ENCODE measurements at regions not wholly inside any gene's neighbourhood (a gene's known extent, or its start where the extent isn't known, plus 50 kb on each side); places are given as distances from the start of the nearest gene placed in this dataset.

DNA sequence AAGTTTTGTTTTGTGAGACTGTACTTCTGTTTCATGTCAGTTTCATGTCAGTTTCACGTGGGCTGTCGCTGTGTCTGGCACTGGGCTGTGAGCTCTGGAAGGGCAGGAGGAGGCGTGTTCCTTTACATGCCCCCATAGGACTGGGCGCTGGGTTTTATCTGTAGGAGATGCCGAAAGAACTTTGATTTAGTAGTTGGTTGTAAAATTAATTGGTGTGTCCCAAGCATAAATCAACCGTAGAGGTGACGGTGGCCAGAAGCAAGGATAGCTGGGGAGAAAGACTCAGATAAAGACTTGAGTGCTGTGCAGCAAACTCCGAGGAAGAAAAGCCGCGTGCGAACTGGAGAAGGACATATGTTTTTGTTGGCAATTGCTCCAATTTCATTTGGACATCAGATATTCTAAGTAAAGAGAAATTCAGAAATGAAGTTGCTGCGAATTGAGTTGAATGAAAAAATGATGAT lies 182.5 kb downstream of the VRK1 start:
- no peak overlapping the region for H3K4me3 ChIP-seq (ENCODE audit: low read length)
- H3K27ac ChIP-seq (ENCODE audit: low read length), result no peak overlapping the region
- no peaks in the 10 kb centered on the region for H3K27me3 ChIP-seq (ENCODE audit: control insufficient read depth, insufficient read depth, low read length)
- DNase-seq, result peak in 1 of 2 donors; percentile 51
- 25% methylated on average over 3 of the region's 12 CpGs for WGBS (ENCODE audit: insufficient coverage, low lambda C conversion rate)
- no peaks in the 10 kb centered on the region for H3K36me3 ChIP-seq (ENCODE audit: control insufficient read depth, insufficient read depth, low read length)
- H3K9me3 ChIP-seq (ENCODE audit: control insufficient read depth, low read depth, low read length), result no peaks in the 10 kb centered on the region
- no peaks in the 10 kb centered on the region for H3K4me1 ChIP-seq (ENCODE audit: control insufficient read depth, insufficient read depth, low read length)

DNA sequence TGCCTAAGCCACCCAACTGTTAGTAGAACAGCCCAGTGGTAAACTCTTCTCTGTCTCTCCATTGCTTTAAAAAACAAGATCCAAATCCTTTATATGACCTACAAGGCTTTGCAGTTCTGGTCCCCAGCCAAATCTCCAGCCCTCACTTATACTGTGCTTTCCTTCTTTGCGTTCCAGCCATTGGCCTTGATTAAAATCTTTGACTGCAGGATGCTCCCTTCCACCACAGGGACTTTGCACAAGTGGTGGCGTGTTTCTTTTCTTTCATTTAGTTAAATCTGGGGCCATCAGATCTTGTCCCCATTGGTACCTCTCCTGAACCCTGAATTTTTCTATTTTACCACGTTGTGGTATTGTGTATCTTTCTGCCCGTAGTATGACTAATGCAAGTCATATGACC lies 183.7 kb downstream of the VRK1 start:
- no peaks in the 10 kb centered on the region for H3K4me1 ChIP-seq (ENCODE audit: control insufficient read depth, insufficient read depth, low read length)
- H3K27me3 ChIP-seq (ENCODE audit: control insufficient read depth, insufficient read depth, low read length), result no peaks in the 10 kb centered on the region
- H3K4me3 ChIP-seq (ENCODE audit: low read length), result no peak overlapping the region
- no peaks in the 10 kb centered on the region for H3K9me3 ChIP-seq (ENCODE audit: control insufficient read depth, low read depth, low read length)
- no peaks in the 10 kb centered on the region for H3K36me3 ChIP-seq (ENCODE audit: control insufficient read depth, insufficient read depth, low read length)
- H3K27ac ChIP-seq (ENCODE audit: low read length), result no peak overlapping the region
- no peak for DNase-seq
- WGBS (ENCODE audit: insufficient coverage, low lambda C conversion rate), result no CpG with 5 or more reads among the region's 4 CpGs

DNA sequence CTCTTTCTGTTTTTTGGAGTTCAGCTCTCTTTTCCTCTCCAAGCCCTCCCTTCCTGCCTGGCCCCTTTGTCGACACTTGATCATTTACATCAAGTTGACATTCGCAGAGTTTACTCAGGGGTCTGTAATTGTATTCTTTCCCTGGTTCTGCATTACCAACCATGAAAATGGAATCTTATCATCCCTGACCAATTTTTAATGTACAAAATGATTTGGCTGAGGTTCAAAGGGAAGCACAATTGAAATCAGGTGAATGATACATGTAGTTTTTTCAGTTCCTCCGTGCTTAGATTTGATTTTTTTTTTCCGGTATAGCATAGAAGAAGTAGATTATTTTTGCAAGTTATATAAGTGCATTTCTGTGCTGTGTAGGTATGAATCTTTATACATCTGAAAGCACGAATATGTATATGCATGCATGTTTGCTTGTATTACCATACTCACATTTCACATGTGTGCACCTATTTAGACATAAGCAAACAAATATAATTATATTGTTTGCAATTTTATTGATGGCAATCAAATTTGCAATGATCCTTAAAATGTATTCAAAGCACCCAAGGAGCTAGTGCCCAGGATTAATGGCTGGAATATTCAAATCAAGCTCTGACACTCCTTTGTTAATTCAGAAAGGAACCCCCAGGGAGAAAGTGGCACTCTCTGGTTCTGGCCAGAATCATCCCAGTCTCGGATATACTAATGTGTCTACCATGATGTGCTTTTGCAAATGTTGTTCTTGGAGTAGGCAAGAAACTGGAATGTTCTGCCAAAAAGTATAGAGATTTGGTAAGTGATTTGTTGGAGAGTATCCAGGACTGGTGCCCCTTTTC lies 189.3 kb downstream of the VRK1 start:
- Histone ChIP-seq H3K27ac (ENCODE audit: low read length) (no peak overlapping the region), H3K4me1 (ENCODE audit: control insufficient read depth, insufficient read depth, low read length) (no peaks in the 10 kb centered on the region), H3K36me3 (ENCODE audit: control insufficient read depth, insufficient read depth, low read length) (no peaks in the 10 kb centered on the region), H3K4me3 (ENCODE audit: low read length) (no peak overlapping the region), H3K27me3 (ENCODE audit: control insufficient read depth, insufficient read depth, low read length) (no peaks in the 10 kb centered on the region), H3K9me3 (ENCODE audit: control insufficient read depth, low read depth, low read length) (no peaks in the 10 kb centered on the region)
- DNase-seq, result no peak
- 81% methylated on average over 3 of the region's 6 CpGs for WGBS (ENCODE audit: insufficient coverage, low lambda C conversion rate)

DNA sequence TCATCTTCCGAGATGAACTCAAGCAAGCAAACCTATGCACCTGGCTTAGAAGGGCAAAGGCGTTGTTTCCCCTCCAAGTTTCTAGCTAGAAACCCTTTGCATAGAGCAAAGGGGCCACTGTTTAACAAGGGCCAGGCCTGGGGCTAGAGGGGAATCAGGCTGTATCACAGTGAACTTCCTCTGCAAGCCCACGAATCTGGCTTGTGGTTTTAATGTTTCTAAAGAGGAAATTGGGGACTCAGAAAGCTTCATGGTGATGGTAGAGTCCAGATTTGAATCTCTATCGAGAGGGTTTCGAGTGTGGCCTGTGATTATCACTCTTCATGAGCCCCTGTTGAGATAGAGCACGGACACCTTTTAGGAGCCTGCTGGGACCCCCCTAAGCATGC lies 189.9 kb downstream of the VRK1 start:
- no peaks in the 10 kb centered on the region for H3K36me3 ChIP-seq (ENCODE audit: control insufficient read depth, insufficient read depth, low read length)
- H3K27me3 ChIP-seq (ENCODE audit: control insufficient read depth, insufficient read depth, low read length), result no peaks in the 10 kb centered on the region
- no peaks in the 10 kb centered on the region for H3K4me1 ChIP-seq (ENCODE audit: control insufficient read depth, insufficient read depth, low read length)
- H3K9me3 ChIP-seq (ENCODE audit: control insufficient read depth, low read depth, low read length), result no peaks in the 10 kb centered on the region
- H3K4me3 ChIP-seq (ENCODE audit: low read length), result no peak overlapping the region
- DNase-seq, result no peak
- no CpG with 5 or more reads among the region's 6 CpGs for WGBS (ENCODE audit: insufficient coverage, low lambda C conversion rate)
- no peak overlapping the region for H3K27ac ChIP-seq (ENCODE audit: low read length)

DNA sequence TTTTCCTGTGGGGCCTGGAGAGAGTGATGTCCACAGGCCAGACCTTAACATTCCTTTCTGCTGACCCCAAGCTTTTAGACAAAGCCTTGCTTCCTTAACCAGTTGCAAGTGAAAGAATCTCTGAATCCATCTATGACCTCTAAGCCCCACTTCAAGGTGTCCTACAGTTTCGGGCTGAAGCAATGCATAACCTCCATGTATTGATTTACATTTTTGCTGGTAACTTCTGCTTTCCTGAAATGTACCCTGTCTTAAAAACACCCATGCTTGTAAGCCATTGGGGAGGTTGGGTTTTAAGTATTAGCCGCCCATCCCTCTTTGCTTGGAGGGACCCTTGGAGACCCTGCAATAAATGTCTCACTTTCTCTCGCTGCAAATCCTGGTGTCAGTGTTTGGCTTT lies 190.6 kb downstream of the VRK1 start:
- no peaks in the 10 kb centered on the region for H3K4me1 ChIP-seq (ENCODE audit: control insufficient read depth, insufficient read depth, low read length)
- 80% methylated on average over 1 of the region's 3 CpGs for WGBS (ENCODE audit: insufficient coverage, low lambda C conversion rate)

DNA sequence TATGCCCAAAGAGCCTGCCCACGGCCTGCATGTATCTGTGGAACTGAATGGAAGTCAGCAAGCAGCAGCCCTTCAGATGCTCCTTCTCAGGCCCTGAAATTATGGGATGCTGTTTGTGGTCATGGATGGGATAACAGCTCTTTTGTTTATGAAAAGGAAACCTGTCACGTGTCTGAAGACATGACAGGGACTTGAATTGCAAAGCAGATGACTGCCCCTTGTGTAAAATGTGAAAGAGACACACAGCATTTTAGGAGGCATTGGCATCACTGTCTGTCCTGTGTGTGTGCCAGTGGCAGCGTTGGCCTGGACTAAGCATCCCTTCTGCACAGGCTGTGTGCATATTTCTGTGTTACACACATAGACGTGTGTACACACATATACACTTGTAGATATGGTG lies 192.1 kb downstream of the VRK1 start:
- H3K36me3 ChIP-seq (ENCODE audit: control insufficient read depth, insufficient read depth, low read length), result no peaks in the 10 kb centered on the region
- WGBS (ENCODE audit: insufficient coverage, low lambda C conversion rate), result no CpG with 5 or more reads among the region's 4 CpGs

More for the DNA sequence above, 190.6 kb downstream of the VRK1 start:
- Histone ChIP-seq H3K4me3 (ENCODE audit: low read length) (no peak overlapping the region), H3K36me3 (ENCODE audit: control insufficient read depth, insufficient read depth, low read length) (no peaks in the 10 kb centered on the region), H3K27me3 (ENCODE audit: control insufficient read depth, insufficient read depth, low read length) (no peaks in the 10 kb centered on the region), H3K27ac (ENCODE audit: low read length) (no peak overlapping the region), H3K9me3 (ENCODE audit: control insufficient read depth, low read depth, low read length) (no peaks in the 10 kb centered on the region)
- no peak for DNase-seq

DNA sequence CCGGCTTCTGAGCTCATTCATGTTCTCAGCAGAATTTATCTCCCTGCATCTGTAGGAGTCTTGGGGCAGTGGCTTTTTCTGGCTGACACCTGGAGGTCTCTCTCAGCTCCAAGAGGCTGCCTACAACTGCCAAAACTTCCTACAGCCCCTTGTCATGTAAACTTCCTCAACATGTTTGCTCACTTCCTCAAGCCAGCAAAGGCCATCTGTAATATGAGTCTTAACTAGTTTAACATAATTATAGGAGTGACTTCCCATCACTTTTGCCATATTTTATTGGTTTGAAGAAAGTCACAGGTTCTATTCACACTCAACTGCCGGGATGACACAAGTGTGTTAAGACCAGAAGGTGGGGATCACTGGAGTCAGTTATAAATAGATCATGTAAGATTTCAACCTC lies 194.0 kb downstream of the VRK1 start:
- Histone ChIP-seq H3K27me3 (ENCODE audit: control insufficient read depth, insufficient read depth, low read length) (no peaks in the 10 kb centered on the region), H3K9me3 (ENCODE audit: control insufficient read depth, low read depth, low read length) (no peaks in the 10 kb centered on the region), H3K27ac (ENCODE audit: low read length) (no peak overlapping the region), H3K36me3 (ENCODE audit: control insufficient read depth, insufficient read depth, low read length) (no peaks in the 10 kb centered on the region), H3K4me1 (ENCODE audit: control insufficient read depth, insufficient read depth, low read length) (no peaks in the 10 kb centered on the region), H3K4me3 (ENCODE audit: low read length) (no peak overlapping the region)
- WGBS (ENCODE audit: insufficient coverage, low lambda C conversion rate), result no CpG with 5 or more reads among the region's 2 CpGs
- DNase-seq, result no peak

More for the DNA sequence above, 192.1 kb downstream of the VRK1 start:
- Histone ChIP-seq H3K4me3 (ENCODE audit: low read length) (no peak overlapping the region), H3K4me1 (ENCODE audit: control insufficient read depth, insufficient read depth, low read length) (no peaks in the 10 kb centered on the region), H3K9me3 (ENCODE audit: control insufficient read depth, low read depth, low read length) (no peaks in the 10 kb centered on the region), H3K27me3 (ENCODE audit: control insufficient read depth, insufficient read depth, low read length) (no peaks in the 10 kb centered on the region), H3K27ac (ENCODE audit: low read length) (no peak overlapping the region)
- no peak for DNase-seq

DNA sequence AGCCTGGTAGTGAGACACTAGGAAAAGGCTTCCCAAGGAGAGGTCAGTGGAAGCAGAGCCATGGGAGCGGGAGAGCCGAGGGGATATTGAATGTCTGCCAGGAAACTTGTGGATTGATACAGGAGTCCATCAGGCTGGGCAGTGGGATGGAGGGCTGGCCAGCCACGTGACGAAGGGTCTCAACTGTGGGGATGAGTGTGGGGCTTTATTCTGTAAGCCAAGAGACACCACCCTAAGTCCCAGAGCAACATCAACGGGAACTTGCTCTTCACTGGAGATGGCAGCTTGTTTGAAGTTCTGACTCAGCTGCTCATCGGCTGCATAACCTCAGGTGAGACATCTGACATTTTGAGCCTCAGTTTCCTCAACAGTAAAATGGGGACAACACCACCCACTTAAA lies 197.8 kb downstream of the VRK1 start:
- WGBS (ENCODE audit: insufficient coverage, low lambda C conversion rate), result no CpG with 5 or more reads among the region's 6 CpGs
- no peaks in the 10 kb centered on the region for H3K27me3 ChIP-seq (ENCODE audit: control insufficient read depth, insufficient read depth, low read length)
- H3K4me3 ChIP-seq (ENCODE audit: low read length), result no peak overlapping the region
- no peaks in the 10 kb centered on the region for H3K4me1 ChIP-seq (ENCODE audit: control insufficient read depth, insufficient read depth, low read length)
- no peak for DNase-seq
- H3K27ac ChIP-seq (ENCODE audit: low read length), result no peak overlapping the region
- H3K36me3 ChIP-seq (ENCODE audit: control insufficient read depth, insufficient read depth, low read length), result no peaks in the 10 kb centered on the region
- no peaks in the 10 kb centered on the region for H3K9me3 ChIP-seq (ENCODE audit: control insufficient read depth, low read depth, low read length)

DNA sequence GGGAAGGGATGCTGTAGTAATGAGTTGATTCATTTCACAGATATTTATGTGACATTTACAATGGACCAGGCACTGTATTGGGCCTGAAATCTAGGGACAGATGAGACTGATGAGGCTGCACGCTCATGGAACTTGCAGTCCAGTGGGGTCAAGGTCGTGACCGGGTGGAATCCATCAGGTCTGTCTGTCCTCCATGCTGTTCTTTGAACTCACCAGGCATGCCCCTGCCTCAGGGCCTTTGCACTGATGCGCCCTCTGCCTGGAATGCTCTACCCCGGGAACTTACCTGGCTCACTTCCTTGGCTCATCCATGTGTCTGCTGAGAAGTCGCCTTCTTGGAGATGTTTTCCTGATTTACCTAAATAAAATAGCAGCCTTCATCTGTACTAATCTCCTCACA lies 200.1 kb downstream of the VRK1 start:
- no CpG with 5 or more reads among the region's 6 CpGs for WGBS (ENCODE audit: insufficient coverage, low lambda C conversion rate)
- Histone ChIP-seq H3K36me3 (ENCODE audit: control insufficient read depth, insufficient read depth, low read length) (no peaks in the 10 kb centered on the region), H3K27me3 (ENCODE audit: control insufficient read depth, insufficient read depth, low read length) (no peaks in the 10 kb centered on the region), H3K4me3 (ENCODE audit: low read length) (no peak overlapping the region), H3K9me3 (ENCODE audit: control insufficient read depth, low read depth, low read length) (no peaks in the 10 kb centered on the region), H3K4me1 (ENCODE audit: control insufficient read depth, insufficient read depth, low read length) (no peaks in the 10 kb centered on the region), H3K27ac (ENCODE audit: low read length) (no peak overlapping the region)
- DNase-seq, result no peak

DNA sequence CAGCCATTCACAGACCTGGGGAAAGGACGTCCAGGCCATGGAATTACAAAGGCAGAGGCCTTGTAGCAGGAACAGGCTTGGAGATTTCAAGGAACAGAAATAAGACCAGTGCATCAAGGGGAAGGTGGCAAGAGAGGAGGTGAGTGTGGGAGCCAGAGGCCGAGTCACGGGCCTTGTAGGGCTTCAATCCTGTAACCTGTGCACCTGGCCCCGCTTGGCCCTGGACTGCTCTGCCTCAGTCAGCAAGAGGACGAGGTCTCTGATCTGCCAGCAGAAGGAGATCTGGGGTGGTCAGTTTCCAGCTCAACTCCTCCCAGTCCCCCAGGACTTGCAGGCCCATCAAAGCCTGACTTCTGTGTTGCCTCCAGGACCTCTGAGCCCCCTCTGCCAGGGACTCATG lies 200.8 kb downstream of the VRK1 start:
- H3K36me3 ChIP-seq (ENCODE audit: control insufficient read depth, insufficient read depth, low read length), result no peaks in the 10 kb centered on the region
- no peaks in the 10 kb centered on the region for H3K4me1 ChIP-seq (ENCODE audit: control insufficient read depth, insufficient read depth, low read length)
- H3K27me3 ChIP-seq (ENCODE audit: control insufficient read depth, insufficient read depth, low read length), result no peaks in the 10 kb centered on the region
- no peak for DNase-seq
- 80% methylated on average over 1 of the region's 5 CpGs for WGBS (ENCODE audit: insufficient coverage, low lambda C conversion rate)
- no peak overlapping the region for H3K27ac ChIP-seq (ENCODE audit: low read length)
- H3K4me3 ChIP-seq (ENCODE audit: low read length), result no peak overlapping the region
- H3K9me3 ChIP-seq (ENCODE audit: control insufficient read depth, low read depth, low read length), result no peaks in the 10 kb centered on the region

DNA sequence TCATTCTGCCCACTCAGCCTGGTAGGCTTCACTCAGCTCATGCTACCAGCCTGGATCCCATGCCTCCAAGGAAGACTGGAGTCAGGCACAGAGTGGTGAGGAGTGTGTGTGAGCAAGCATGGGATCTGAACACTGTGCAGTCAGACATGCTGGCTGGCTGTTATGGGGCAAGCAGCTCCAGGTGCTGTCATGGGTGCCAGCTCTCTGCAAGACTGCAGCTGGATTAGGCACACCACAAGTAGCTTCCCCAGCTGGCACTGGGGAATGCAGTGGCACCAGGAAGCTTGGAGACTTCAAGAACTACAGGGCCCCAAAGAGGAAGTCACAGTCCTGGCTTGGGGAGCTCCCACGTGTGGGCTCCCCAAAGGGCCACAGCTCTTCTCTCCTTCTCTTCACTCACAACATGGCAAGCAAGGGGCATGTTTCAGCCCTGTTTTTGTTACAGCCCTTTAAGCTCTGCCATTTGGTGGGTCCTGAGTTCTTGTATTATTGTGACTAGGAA lies 202.5 kb downstream of the VRK1 start:
- no peak for DNase-seq
- WGBS (ENCODE audit: insufficient coverage, low lambda C conversion rate), result no CpG with 5 or more reads among the region's 1 CpG
- no peak overlapping the region for H3K27ac ChIP-seq (ENCODE audit: low read length)
- no peaks in the 10 kb centered on the region for H3K9me3 ChIP-seq (ENCODE audit: control insufficient read depth, low read depth, low read length)
- no peaks in the 10 kb centered on the region for H3K36me3 ChIP-seq (ENCODE audit: control insufficient read depth, insufficient read depth, low read length)
- H3K4me3 ChIP-seq (ENCODE audit: low read length), result no peak overlapping the region
- no peaks in the 10 kb centered on the region for H3K4me1 ChIP-seq (ENCODE audit: control insufficient read depth, insufficient read depth, low read length)
- H3K27me3 ChIP-seq (ENCODE audit: control insufficient read depth, insufficient read depth, low read length), result no peaks in the 10 kb centered on the region
